Omental fat pad (tissue), 3 donors: ENCODE measurements at regions not wholly inside any gene's neighbourhood (a gene's known extent, or its start where the extent isn't known, plus 50 kb on each side); places are given as distances from the start of the nearest gene placed in this dataset.

ENCODE experiments used
- ATAC-seq: fragments of 150-250 bp; one replicate; pipeline ENCODE4 v1.9.1; 2016; ENCODE audit warnings: mild to moderate bottlenecking, moderate library complexity; ENCODE audit not compliant: low FRiP score
- DNase-seq: peaks from one replicate; pipeline ENCODE4 v3.0.0-alpha.2; 2019; ENCODE audit warnings: low spot score
- CTCF ChIP-seq, 3 donors: fragments of 450-650 bp; IDR thresholded peaks; one replicate each; pipeline ENCODE4 v1.5.1; 2016 to 2017; ENCODE audit warnings: antibody characterized with exemption in 3 of 3, mild to moderate bottlenecking in 3 of 3, moderate library complexity in 2 of 3

GRCh38 chr2:16334366-16334765, 331.3 kb downstream of the CYRIA start:
- no peak for ATAC-seq
- no peak for TF ChIP-seq CTCF (IDR thresholded peaks at IDR 0.05)
- no peak for DNase-seq

- ATAC-seq = no peak
- TF ChIP-seq CTCF (IDR thresholded peaks at IDR 0.05) = no peak
- DNase-seq = no peak
These were observed 332.0 kb downstream of the CYRIA start for GRCh38 chr2:16333681-16334080.

- ATAC-seq (peak; percentile 25), DNase-seq (no peak)
- no peak for TF ChIP-seq CTCF (IDR thresholded peaks at IDR 0.05)
These were observed 332.7 kb downstream of the CYRIA start for GRCh38 chr2:16332681-16333557.

GRCh38 chr2:16331772-16332171, 333.9 kb downstream of the CYRIA start:
- DNase-seq (no peak), ATAC-seq (no peak)
- TF ChIP-seq CTCF (IDR thresholded peaks at IDR 0.05) = no peak

- DNase-seq (no peak), ATAC-seq (no peak)
- no peak for TF ChIP-seq CTCF (IDR thresholded peaks at IDR 0.05)
These were observed 334.7 kb downstream of the CYRIA start for GRCh38 chr2:16330982-16331381.

GRCh38 chr2:16330571-16330970, 335.1 kb downstream of the CYRIA start:
- no peak for TF ChIP-seq CTCF (IDR thresholded peaks at IDR 0.05)
- no peak for ATAC-seq
- DNase-seq = no peak

- DNase-seq (no peak), ATAC-seq (no peak)
- TF ChIP-seq CTCF (IDR thresholded peaks at IDR 0.05) = no peak
These were observed 335.6 kb downstream of the CYRIA start for GRCh38 chr2:16330012-16330411.
